ENCODE measurements at regions not wholly inside any gene's neighbourhood (a gene's known extent, or its start where the extent isn't known, plus 50 kb on each side); places are given as distances from the start of the nearest gene placed in this dataset.

DNA sequence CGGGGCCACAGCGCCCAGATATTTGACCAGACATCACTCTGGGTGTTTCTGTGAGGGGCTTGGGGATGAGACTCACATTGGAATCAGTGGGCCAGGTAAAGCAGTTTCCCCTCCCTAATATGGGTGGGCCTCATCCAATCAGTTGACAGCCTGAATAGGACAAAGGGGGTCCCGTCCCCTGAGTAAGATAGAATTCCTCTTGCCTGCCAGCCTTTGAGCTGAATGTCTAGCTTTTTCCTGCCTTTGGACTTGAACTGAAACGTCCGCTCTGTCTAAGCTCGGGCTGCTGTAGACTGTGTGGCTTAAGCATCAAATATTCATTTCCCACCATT lies 88.8 kb upstream of the DIO3 start:
- no peaks in the 10 kb centered on the region for H3K36me3 Mint-ChIP-seq (ENCODE audit: low read depth)
- DNase-seq = no peak
- POLR2A ChIA-PET = no interaction called here
- no peak overlapping the region for H3K27ac Mint-ChIP-seq
- H3K27me3 ChIP-seq (ENCODE audit: control insufficient read depth in 1 of 2, insufficient read depth in 2 of 2, low read length in 2 of 2) = no peaks in the 10 kb centered on the region
- H3K4me3 ChIP-seq (ENCODE audit: low read length) = no peak overlapping the region
- intact Hi-C loops (cut with DNase I, micrococcal nuclease) = no loop called here
- CTCF ChIA-PET = no interaction called here
- no peaks in the 10 kb centered on the region for H3K4me1 Mint-ChIP-seq (ENCODE audit: low read depth)
- H3K4me1 ChIP-seq (ENCODE audit: insufficient read depth, low read length) = no peaks in the 10 kb centered on the region
- H3K9me3 Mint-ChIP-seq = no peaks in the 10 kb centered on the region
- no peak overlapping the region for H3K4me3 Mint-ChIP-seq
- no peak for ATAC-seq (ENCODE audit: poor library complexity)
- H3K27ac ChIP-seq (ENCODE audit: low read depth in 1 of 2, low read length in 2 of 2) = no peak overlapping the region
- TF ChIP-seq, protein P1, sequence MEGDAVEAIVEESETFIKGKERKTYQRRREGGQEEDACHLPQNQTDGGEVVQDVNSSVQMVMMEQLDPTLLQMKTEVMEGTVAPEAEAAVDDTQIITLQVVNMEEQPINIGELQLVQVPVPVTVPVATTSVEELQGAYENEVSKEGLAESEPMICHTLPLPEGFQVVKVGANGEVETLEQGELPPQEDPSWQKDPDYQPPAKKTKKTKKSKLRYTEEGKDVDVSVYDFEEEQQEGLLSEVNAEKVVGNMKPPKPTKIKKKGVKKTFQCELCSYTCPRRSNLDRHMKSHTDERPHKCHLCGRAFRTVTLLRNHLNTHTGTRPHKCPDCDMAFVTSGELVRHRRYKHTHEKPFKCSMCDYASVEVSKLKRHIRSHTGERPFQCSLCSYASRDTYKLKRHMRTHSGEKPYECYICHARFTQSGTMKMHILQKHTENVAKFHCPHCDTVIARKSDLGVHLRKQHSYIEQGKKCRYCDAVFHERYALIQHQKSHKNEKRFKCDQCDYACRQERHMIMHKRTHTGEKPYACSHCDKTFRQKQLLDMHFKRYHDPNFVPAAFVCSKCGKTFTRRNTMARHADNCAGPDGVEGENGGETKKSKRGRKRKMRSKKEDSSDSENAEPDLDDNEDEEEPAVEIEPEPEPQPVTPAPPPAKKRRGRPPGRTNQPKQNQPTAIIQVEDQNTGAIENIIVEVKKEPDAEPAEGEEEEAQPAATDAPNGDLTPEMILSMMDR (IDR thresholded peaks at IDR 0.05) = no peak
- H3K36me3 ChIP-seq (ENCODE audit: insufficient read depth, low read length) = no peaks in the 10 kb centered on the region
- H3K9me3 ChIP-seq (ENCODE audit: control insufficient read depth in 1 of 2, insufficient read depth in 1 of 2, low read length in 2 of 2) = peaks cover 0 to 13% of the 10 kb centered on the region in 2 experiments
- H3K27me3 Mint-ChIP-seq = peaks cover 27% of the 10 kb centered on the region

DNA sequence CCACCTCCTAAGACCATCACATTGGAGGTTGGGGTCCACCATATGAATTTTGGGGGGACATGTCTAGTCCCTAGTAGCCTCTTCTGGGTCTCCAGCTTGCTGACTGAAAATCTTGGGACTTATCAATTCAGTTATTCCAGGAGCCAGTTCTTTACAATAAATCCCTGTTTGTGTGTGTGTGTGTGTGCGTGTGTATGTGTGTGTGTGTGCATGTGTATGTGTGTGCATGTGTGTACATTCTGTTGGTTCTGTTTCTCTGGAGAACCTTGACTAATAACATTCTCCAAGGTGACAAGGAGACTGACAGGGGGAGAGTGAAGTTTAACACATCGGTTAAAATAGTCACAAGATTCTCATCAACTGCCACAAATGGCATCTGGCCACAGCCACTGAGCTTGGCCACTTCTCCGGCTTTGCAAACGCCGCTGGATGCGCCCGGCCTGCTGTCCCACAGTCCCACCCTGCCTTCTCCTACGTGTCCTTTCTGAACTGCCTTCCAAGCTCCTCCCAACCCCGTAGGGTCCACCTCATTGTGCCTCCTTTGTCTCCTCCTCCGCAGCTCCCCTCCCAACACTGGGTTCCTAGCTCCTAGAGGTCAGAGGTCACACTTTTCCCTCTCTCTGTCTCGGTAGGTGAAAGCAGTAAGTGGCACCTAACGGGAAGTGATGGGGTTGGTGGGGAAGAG lies 88.1 kb upstream of the DIO3 start:
- H3K4me1 Mint-ChIP-seq (ENCODE audit: low read depth) = no peaks in the 10 kb centered on the region
- Histone ChIP-seq H3K36me3 (ENCODE audit: insufficient read depth, low read length) (no peaks in the 10 kb centered on the region), H3K27ac (ENCODE audit: low read depth in 1 of 2, low read length in 2 of 2) (no peak overlapping the region), H3K4me3 (ENCODE audit: low read length) (no peak overlapping the region), H3K4me1 (ENCODE audit: insufficient read depth, low read length) (no peaks in the 10 kb centered on the region), H3K27me3 (ENCODE audit: control insufficient read depth in 1 of 2, insufficient read depth in 2 of 2, low read length in 2 of 2) (peaks cover 2 to 3% of the 10 kb centered on the region in 2 experiments), H3K9me3 (ENCODE audit: control insufficient read depth in 1 of 2, insufficient read depth in 1 of 2, low read length in 2 of 2) (peaks cover 0 to 13% of the 10 kb centered on the region in 2 experiments)
- peaks cover 32% of the 10 kb centered on the region for H3K27me3 Mint-ChIP-seq
- TF ChIP-seq, protein P1 (IDR thresholded peaks at IDR 0.05) = no peak
- no peaks in the 10 kb centered on the region for H3K9me3 Mint-ChIP-seq
- ChIA-PET POLR2A (no interaction called here), CTCF (no interaction called here)
- ATAC-seq (ENCODE audit: poor library complexity) (no peak), DNase-seq (no peak)
- H3K36me3 Mint-ChIP-seq (ENCODE audit: low read depth) = no peaks in the 10 kb centered on the region
- H3K27ac Mint-ChIP-seq = no peak overlapping the region
- H3K4me3 Mint-ChIP-seq = no peak overlapping the region
- intact Hi-C loops (cut with DNase I, micrococcal nuclease) = no loop called here

DNA sequence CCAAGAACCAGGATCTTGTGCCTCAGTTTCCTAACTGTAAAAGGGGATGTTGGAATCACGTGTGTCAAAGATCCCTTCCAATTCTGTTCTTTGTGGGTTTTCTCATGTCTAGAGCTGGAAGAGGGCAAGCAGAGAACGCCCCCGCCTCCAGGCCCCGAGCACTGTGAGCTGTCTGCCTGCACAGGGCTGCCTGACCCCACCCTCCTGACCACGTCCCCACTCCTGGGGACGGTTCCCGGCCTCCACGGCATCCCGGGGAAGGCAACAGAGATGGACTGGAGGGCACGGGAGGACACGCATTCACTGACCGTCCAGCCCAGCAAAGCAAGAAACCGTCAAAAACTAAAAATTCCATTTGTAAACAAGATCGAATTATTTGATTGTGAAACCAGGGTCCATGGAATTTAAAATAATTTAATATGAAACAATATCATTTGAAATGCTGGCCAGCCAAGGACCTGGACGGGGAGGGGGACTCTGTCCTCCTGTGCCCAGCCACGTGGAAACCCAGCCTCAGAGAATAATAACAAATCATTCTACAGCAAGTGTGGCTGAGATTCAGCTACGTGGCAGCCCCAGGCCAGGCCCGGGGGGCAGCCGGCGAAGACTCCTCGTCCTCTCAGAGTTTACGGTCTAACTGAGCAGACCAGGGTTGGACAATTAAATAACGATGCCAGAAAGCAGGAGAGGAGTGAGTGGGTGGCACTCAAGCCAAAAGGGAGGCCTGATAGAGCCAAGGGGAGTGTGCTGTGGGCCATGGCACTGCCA lies 87.3 kb upstream of the DIO3 start:
- no peaks in the 10 kb centered on the region for H3K36me3 Mint-ChIP-seq (ENCODE audit: low read depth)
- ATAC-seq (ENCODE audit: poor library complexity) = no peak
- intact Hi-C loops (cut with DNase I, micrococcal nuclease) = no loop called here

More for the DNA sequence above, 87.3 kb upstream of the DIO3 start:
- H3K27ac ChIP-seq (ENCODE audit: low read depth in 1 of 2, low read length in 2 of 2) = no peak overlapping the region
- H3K9me3 ChIP-seq (ENCODE audit: control insufficient read depth in 1 of 2, insufficient read depth in 1 of 2, low read length in 2 of 2) = peaks cover 0 to 9% of the 10 kb centered on the region in 2 experiments
- TF ChIP-seq, protein P1 (IDR thresholded peaks at IDR 0.05) = no peak
- Mint-ChIP-seq H3K27ac (no peak overlapping the region), H3K9me3 (no peaks in the 10 kb centered on the region), H3K27me3 (peaks cover 32% of the 10 kb centered on the region), H3K4me3 (no peak overlapping the region), H3K4me1 (ENCODE audit: low read depth) (no peaks in the 10 kb centered on the region)
- no peaks in the 10 kb centered on the region for H3K4me1 ChIP-seq (ENCODE audit: insufficient read depth, low read length)
- CTCF ChIA-PET = no interaction called here
- H3K27me3 ChIP-seq (ENCODE audit: control insufficient read depth in 1 of 2, insufficient read depth in 2 of 2, low read length in 2 of 2) = peaks cover 3 to 6% of the 10 kb centered on the region in 2 experiments
- POLR2A ChIA-PET = no interaction called here
- H3K4me3 ChIP-seq (ENCODE audit: low read length) = no peak overlapping the region
- no peaks in the 10 kb centered on the region for H3K36me3 ChIP-seq (ENCODE audit: insufficient read depth, low read length)
- no peak for DNase-seq

Measured in CD4-positive, alpha-beta T cell (primary cell).